ENCODE measurements at regions not wholly inside any gene's neighbourhood (a gene's known extent, or its start where the extent isn't known, plus 50 kb on each side); places are given as distances from the start of the nearest gene placed in this dataset.

DNA sequence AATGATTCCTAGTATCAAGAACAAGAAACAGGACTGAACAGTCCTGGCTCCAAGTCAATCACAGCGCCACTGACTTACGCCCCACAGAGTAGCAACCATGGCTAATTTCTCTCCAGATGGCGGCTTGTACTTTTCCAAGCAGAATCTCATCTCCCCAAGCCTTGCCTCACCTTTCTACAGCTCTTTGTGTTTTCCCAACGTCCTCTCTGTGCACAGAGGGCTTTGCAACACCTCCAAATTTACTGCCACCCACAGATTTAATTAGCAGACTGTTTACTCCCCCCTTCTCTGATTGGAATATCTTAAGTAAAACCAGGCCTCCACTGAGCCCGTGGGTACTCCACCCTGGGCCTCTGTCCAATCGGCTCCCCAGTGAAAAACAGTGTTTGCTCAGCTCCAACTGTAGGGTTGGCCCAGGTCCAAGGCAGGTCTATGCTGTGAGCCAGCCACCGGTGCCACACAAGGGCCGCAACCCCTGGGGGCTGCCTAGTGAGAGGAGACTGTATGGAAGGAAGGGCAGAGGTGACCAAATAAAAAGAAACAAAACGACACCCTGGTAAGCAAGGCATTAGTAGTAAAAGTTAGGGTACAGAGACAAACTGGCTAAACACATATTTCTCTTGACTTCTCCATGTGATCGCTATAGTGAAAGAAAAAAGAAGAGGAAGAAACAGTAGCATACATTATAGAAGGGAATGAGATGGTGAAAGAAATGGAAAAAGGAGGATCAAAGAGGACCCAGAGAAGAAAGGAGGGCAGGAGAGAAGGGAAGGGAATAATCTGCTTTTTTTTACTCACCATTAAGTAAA is 128.4 kb upstream of the SOD1 start:
- TF ChIP-seq GATA2 (IDR thresholded peaks at IDR 0.05; ENCODE audit: low read depth, low read length) (peak; percentile 44), GATA3 (IDR thresholded peaks at IDR 0.05; ENCODE audit: low read depth, low read length) (no peak)

Measured in SH-SY5Y (cell line).